ENCODE measurements at regions not wholly inside any gene's neighbourhood (a gene's known extent, or its start where the extent isn't known, plus 50 kb on each side); places are given as distances from the start of the nearest gene placed in this dataset.
"Not testable (repeated sequence)": the region's sequence is repeated elsewhere in the genome, so short reads cannot be mapped to it uniquely, and the experiment has no call there.

DNA sequence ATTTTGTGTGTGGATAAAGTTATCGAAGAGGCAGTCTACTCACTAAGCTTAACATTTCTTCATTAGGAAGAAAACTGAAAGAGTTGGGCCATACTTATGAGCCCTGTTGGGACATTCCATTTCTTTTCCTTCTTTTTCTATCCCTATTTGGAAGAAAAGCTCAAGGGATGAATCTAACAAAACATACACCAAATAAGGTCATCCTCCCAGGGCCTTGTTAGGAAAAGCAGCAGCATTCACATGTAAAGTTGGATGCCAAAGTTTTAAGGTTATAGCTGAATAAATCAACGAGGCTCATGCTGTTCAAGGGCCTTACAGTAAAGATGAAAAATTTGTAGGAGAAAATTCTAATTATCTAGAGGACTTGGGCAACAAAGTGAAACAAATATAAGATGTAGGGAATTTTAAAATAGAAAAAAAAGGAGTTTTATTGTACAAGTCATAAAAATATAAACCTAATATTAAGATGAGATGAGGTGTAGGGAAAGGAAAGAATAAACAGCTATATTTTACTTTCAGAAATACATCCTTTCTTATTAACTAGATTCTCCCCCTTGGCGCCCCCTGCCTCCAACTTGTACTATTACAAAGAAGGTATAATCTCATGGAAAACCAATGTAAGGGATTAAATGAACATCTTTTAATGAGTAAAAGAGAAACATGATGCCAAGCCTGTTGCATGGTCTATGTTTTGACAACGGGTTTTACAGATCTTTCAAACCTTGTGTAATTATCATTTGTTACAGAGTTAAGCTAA lies 160.4 kb downstream of the PCDH20 start:
- no peak for DNase-seq
- Mint-ChIP-seq H3K4me3 (no peak overlapping the region), H3K4me1 (no peaks in the 10 kb centered on the region), H3K36me3 (ENCODE audit: low read depth) (no peaks in the 10 kb centered on the region), H3K27me3 (no peaks in the 10 kb centered on the region), H3K9me3 (no peaks in the 10 kb centered on the region), H3K27ac (no peak overlapping the region)
- intact Hi-C loops (cut with micrococcal nuclease) = no loop called here

DNA sequence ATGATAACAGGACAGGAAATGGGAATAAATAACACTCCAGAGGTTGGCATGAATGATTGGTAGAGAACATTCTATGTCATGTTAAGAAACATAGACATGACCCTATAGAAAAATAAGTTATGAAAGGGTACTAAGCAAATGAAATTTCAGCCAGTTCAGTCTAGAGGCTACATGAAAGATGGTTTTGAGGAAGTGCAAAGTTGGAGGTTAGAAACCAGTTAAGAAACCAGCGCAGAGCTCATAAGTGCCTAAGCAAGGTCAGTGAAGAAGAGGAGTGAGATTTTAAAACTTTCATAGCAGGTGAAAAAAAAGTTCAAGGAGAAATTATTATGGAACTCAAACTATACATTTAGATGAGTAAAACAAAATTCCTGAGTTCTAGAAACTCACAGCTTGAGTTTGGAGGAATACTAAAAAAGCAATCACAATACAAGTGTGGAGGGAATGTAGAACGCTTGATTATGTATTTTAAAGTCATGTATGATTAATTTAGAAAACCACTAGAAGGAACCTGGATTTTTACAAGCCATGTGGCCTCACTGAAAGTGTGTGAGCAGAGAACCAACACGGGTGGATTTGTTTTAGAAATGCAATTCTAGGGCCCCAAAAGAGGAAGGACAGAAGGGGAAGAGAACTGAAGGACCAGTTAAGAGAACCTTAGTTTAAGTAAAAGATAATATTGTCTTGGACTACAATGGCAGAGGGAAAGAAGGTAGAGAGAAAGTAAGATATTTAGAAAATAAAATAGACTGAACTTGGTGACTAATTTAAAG lies 162.4 kb downstream of the PCDH20 start:
- DNase-seq = no peak
- H3K27ac Mint-ChIP-seq = no peak overlapping the region
- intact Hi-C loops (cut with micrococcal nuclease) = no loop called here
- no peaks in the 10 kb centered on the region for H3K27me3 Mint-ChIP-seq
- no peak overlapping the region for H3K4me3 Mint-ChIP-seq
- H3K36me3 Mint-ChIP-seq (ENCODE audit: low read depth) = no peaks in the 10 kb centered on the region
- no peaks in the 10 kb centered on the region for H3K4me1 Mint-ChIP-seq
- H3K9me3 Mint-ChIP-seq = no peaks in the 10 kb centered on the region

DNA sequence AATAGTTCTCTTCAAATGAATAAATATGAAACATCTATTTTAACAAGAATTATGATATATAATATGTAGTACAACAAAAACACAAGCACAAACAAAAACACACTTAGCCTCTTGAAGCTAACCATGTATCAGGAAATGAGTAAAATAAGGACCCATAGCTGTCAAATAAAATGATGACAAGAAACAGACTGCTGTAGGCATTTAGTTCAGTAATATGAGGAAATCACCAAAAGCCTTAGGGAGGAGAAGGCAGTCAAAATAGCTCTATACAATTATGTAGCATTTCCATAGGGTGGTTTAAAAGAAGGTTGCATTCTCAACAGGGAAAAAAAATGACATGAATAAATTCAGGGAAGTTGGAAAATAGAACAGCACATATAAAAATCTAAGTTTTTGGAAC lies 163.4 kb downstream of the PCDH20 start:
- Mint-ChIP-seq H3K4me3 (no peak overlapping the region), H3K36me3 (ENCODE audit: low read depth) (no peaks in the 10 kb centered on the region), H3K27ac (no peak overlapping the region), H3K4me1 (no peaks in the 10 kb centered on the region), H3K27me3 (no peaks in the 10 kb centered on the region), H3K9me3 (no peaks in the 10 kb centered on the region)
- no peak for DNase-seq
- intact Hi-C loops (cut with micrococcal nuclease) = no loop called here

DNA sequence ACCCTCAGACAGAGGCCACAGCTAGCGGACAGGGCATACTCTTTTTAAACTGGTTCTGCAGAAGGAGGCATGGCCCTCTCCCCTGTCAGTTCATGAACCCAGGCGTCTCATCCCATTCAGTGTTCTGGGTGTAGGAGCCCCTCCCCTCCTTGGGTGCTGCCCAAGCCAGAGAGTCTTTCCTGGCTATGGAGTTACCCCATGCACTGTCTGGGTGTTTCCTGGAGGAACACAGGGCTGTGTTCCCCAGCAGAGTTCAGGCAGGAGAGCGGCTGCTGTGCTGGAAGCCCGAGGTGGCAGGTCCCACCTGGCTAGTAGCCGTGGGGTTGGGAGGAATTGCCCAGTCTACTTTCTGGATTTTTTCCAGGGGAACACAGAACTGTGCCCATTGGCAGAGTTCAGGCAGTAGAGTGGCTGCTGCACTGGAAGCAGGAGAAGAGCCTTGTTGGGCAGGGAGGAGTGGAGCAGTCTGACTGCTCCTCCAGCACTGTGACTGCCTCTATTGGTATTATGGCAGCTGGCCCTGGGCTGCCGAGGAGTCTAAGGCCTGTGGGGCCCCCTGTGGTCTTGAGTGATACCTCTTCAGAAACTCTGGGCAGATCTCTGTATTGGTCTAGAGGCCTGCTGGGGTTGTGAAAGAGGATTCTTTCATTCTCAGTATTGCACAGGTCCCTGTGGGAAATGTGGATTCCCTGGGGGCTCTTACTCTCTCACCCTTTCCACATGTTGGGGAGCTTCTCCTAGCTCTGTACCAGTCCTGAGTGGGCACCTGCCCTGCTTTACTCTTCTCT lies 168.3 kb downstream of the PCDH20 start:
- H3K27ac Mint-ChIP-seq = no peak overlapping the region
- H3K4me1 Mint-ChIP-seq = no peaks in the 10 kb centered on the region
- H3K9me3 Mint-ChIP-seq = no peaks in the 10 kb centered on the region
- H3K27me3 Mint-ChIP-seq = no peaks in the 10 kb centered on the region
- no peak for DNase-seq
- intact Hi-C loops (cut with micrococcal nuclease) = no loop called here
- H3K36me3 Mint-ChIP-seq (ENCODE audit: low read depth) = no peaks in the 10 kb centered on the region
- no peak overlapping the region for H3K4me3 Mint-ChIP-seq

DNA sequence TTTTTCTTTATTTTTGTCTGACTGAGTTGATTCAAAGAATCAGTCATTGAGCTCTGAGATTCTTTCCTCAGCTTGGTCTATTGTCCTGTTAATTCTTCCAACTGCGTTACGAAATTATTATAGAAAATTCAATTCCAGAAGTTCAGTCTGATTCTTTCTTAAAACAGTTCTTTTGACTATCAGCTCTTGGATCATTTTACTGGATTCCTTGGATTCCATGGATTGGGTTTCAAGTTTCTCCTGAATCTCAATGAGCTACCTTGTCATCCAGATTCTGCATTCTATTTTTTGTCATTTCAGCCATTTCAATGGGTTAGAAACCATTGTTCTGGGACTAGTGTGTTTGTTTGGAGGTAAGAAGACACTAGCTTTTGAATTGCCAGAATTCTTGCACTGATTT lies 169.3 kb downstream of the PCDH20 start:
- Mint-ChIP-seq H3K27ac (no peak overlapping the region), H3K4me1 (no peaks in the 10 kb centered on the region), H3K36me3 (ENCODE audit: low read depth) (no peaks in the 10 kb centered on the region), H3K9me3 (no peaks in the 10 kb centered on the region), H3K4me3 (no peak overlapping the region), H3K27me3 (no peaks in the 10 kb centered on the region)
- no peak for DNase-seq
- intact Hi-C loops (cut with micrococcal nuclease) = no loop called here

DNA sequence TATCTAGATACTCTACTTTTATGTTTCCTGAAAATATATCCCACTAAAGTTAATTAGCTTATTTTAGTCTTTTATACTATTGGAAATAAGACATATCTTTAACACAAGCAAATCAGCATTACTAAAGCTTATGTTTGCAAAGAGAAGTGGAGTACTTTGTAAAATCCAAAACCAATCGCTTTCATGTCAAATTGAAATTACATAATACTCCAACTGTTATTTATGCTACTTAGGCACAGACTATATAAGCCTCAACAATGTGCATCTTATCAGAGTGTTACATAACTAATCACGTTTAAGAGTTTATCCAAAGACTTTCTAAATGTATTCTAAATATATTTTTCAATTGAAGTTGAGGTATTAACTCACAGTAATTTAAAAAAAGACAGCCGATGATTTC lies 200.0 kb downstream of the PCDH20 start:
- Mint-ChIP-seq H3K4me1 (no peaks in the 10 kb centered on the region), H3K27ac (no peak overlapping the region), H3K4me3 (no peak overlapping the region), H3K36me3 (ENCODE audit: low read depth) (no peaks in the 10 kb centered on the region), H3K27me3 (no peaks in the 10 kb centered on the region), H3K9me3 (no peaks in the 10 kb centered on the region)
- DNase-seq = no peak
- intact Hi-C loops (cut with micrococcal nuclease) = no loop called here

DNA sequence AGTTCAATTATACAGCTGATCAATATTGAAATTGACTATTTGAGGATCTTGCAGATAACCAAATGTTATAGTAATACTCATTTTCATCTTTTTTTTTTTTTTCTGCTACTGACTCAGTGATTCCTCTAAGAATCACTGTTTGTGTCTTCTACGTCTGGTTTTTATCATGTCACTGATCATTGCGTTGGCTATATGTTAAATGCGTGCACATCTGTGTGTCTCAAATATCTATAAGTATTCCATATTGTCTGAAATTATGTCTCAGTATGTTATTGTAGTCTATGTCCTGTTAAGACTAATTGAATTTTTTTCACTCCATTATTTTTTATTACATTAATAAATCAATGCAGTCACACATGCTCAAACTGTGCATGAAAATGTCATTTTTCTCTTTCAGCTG lies 200.5 kb downstream of the PCDH20 start:
- intact Hi-C loops (cut with micrococcal nuclease) = no loop called here
- H3K27me3 Mint-ChIP-seq = no peaks in the 10 kb centered on the region
- no peak overlapping the region for H3K27ac Mint-ChIP-seq
- H3K36me3 Mint-ChIP-seq (ENCODE audit: low read depth) = no peaks in the 10 kb centered on the region
- H3K4me3 Mint-ChIP-seq = no peak overlapping the region
- no peaks in the 10 kb centered on the region for H3K4me1 Mint-ChIP-seq
- H3K9me3 Mint-ChIP-seq = no peaks in the 10 kb centered on the region
- no peak for DNase-seq

DNA sequence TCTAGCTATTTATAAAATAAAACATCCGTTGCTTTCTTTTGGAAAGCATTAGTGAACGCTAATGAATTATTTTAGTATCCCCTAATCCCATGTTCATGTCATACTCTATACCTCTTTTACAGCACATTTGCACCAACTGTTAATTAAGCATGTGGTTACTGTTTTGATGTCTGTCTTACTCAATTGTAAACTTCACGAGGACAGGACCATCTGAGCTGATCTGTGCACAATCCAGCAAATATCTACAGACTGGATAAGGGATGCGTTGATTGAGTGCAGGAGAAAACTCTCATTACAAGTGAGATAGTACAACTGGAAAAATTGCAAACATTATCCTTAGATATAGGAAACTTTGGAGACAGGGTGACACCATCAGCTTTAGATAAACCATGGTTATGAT lies 201.1 kb downstream of the PCDH20 start:
- intact Hi-C loops (cut with micrococcal nuclease) = no loop called here
- H3K4me1 Mint-ChIP-seq = no peaks in the 10 kb centered on the region
- H3K27ac Mint-ChIP-seq = no peak overlapping the region
- no peak for DNase-seq
- H3K36me3 Mint-ChIP-seq (ENCODE audit: low read depth) = no peaks in the 10 kb centered on the region
- no peaks in the 10 kb centered on the region for H3K9me3 Mint-ChIP-seq
- H3K27me3 Mint-ChIP-seq = no peaks in the 10 kb centered on the region
- no peak overlapping the region for H3K4me3 Mint-ChIP-seq

DNA sequence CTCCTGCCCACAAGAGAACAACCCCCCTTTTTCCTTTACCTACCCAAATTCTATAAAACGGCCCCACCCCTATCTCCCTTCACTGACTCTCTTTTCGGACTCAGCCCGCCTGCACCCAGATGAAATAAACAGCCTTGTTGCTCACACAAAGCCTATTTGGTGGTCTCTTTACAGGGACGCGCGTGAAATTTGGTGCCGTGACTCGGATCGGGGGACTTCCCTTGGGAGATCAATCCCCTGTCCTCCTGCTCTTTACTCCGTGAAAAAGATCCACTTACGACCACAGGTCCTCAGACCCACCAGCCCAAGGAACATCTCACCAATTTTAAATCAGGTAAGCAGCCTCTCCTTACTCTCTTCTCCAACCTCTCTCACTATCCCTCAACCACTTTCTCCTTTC lies 209.8 kb downstream of the PCDH20 start:
- H3K4me3 Mint-ChIP-seq; H3K4me1 Mint-ChIP-seq; H3K27ac Mint-ChIP-seq; H3K27me3 Mint-ChIP-seq; H3K9me3 Mint-ChIP-seq; H3K36me3 Mint-ChIP-seq (ENCODE audit: low read depth); intact Hi-C loops (cut with micrococcal nuclease); DNase-seq: not testable (repeated sequence)

DNA sequence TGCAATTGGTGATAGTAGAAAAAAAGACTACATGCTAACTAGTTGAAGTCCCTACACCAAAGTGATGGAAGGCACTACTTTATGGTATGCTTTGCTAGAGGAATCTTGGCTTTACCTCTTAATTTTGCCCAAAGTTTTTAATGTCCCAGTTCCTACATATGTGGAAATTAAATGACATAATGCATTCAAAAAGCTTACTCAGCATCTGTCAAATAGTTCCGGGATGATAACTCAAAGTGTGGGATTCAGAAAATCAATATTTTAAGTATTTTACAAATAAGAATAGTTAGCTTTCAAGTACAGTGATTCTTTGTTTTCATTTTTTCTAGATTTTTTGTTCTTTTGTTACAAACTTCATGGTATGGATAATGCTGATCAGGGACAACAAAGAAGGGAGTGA lies 211.6 kb downstream of the PCDH20 start:
- no peaks in the 10 kb centered on the region for H3K4me1 Mint-ChIP-seq
- intact Hi-C loops (cut with micrococcal nuclease) = no loop called here
- H3K27ac Mint-ChIP-seq = no peak overlapping the region
- H3K27me3 Mint-ChIP-seq = no peaks in the 10 kb centered on the region
- H3K4me3 Mint-ChIP-seq = no peak overlapping the region
- no peak for DNase-seq
- H3K9me3 Mint-ChIP-seq = no peaks in the 10 kb centered on the region
- no peaks in the 10 kb centered on the region for H3K36me3 Mint-ChIP-seq (ENCODE audit: low read depth)

DNA sequence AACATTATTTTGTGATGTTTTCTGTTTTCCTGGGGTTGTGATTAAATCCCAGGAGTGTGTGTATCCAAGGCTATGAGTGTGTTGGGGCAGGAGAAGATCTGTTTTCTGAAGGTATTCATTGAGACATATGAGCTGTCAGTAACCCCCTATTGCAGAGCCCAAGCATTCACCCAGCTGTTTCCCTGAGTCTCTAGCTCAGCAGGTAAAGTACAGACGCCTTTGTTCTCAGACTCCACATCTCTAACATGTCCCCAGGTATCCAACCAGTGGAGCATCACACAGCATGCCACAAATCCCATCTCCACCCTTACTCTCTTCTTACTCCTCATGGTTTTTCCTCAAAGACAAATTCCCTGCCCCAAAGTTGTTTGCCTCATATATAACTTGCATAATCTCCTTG lies 213.6 kb downstream of the PCDH20 start:
- intact Hi-C loops (cut with micrococcal nuclease) = no loop called here

DNA sequence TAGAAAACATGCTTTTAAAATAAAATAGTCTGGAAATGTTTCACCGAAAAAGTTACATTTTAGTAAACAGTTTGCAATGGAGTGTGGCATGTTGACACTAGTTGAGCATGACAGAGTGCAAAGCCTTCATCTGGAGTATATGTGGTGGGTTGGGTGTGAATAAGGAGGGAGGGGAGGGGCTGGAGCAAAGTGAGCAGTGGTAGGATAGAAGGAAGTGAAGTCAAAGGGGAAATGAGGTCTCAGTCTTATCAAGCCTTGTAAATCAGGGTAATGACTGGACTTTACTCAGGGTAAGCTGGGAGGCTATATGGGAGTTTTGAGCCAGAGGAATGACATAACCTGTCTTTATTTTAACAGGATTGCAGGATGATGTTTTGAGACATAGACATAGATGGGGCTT lies 222.8 kb downstream of the PCDH20 start:
- DNase-seq = no peak
- Mint-ChIP-seq H3K4me3 (no peak overlapping the region), H3K9me3 (peaks cover 8% of the 10 kb centered on the region), H3K36me3 (ENCODE audit: low read depth) (no peaks in the 10 kb centered on the region), H3K27me3 (no peaks in the 10 kb centered on the region), H3K27ac (no peak overlapping the region), H3K4me1 (no peaks in the 10 kb centered on the region)
- intact Hi-C loops (cut with micrococcal nuclease) = no loop called here

More for the DNA sequence above, 213.6 kb downstream of the PCDH20 start:
- Mint-ChIP-seq H3K4me3 (no peak overlapping the region), H3K9me3 (no peaks in the 10 kb centered on the region), H3K4me1 (no peaks in the 10 kb centered on the region), H3K27ac (no peak overlapping the region), H3K27me3 (no peaks in the 10 kb centered on the region), H3K36me3 (ENCODE audit: low read depth) (no peaks in the 10 kb centered on the region)
- no peak for DNase-seq

DNA sequence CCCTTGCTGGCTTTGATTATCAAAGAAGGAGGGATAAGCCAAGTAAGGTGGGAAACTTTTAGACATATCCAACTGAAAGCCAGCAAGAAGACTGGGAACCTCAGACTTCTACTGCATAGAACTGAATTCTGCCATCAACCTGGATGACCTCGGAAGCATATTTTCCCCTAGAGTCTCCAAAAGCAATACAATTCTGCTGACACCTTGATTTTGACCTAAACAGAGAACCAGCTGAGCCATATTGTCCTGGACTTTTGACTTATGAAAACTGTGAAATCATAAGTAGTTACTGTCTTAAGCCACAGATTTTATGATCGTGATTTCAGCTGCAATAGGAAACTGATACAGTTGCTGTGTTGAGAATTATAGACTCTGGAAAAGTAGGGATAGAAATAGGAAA lies 227.6 kb downstream of the PCDH20 start:
- no peaks in the 10 kb centered on the region for H3K4me1 Mint-ChIP-seq
- no peak for DNase-seq

DNA sequence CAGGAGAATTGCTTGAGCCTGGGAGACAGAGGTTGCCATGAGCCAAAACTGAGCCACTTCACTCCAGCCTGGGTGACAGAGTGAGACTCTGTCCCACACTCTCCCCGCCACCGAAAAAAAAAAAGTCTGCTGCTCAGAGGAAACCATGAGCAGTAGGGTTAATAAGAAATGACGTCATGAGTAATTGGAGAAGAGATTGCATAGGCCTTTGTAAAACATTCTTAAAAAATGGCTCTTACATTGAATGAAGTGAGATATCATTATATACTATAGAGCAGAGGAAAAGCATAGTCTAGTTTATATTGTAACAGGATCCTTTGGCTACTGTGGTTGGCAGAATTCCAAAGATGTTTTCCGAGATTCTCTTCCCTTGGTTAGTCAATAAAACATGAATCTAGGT lies 228.2 kb downstream of the PCDH20 start:
- Mint-ChIP-seq H3K4me3 (no peak overlapping the region), H3K9me3 (peaks cover 10% of the 10 kb centered on the region), H3K4me1 (no peaks in the 10 kb centered on the region), H3K36me3 (ENCODE audit: low read depth) (no peaks in the 10 kb centered on the region), H3K27ac (no peak overlapping the region), H3K27me3 (no peaks in the 10 kb centered on the region)
- intact Hi-C loops (cut with micrococcal nuclease) = no loop called here
- no peak for DNase-seq

More for the DNA sequence above, 227.6 kb downstream of the PCDH20 start:
- H3K36me3 Mint-ChIP-seq (ENCODE audit: low read depth) = no peaks in the 10 kb centered on the region
- H3K27me3 Mint-ChIP-seq = no peaks in the 10 kb centered on the region
- peaks cover 10% of the 10 kb centered on the region for H3K9me3 Mint-ChIP-seq
- no peak overlapping the region for H3K27ac Mint-ChIP-seq
- H3K4me3 Mint-ChIP-seq = no peak overlapping the region
- intact Hi-C loops (cut with micrococcal nuclease) = no loop called here

Data from activated CD4-positive, alpha-beta T cell treated with anti-CD3 and anti-CD28 coated beads, Interleukin-2, amount 10 ng/mL, durations not matched to agents 24 days and 14 days (primary cell).